ENCODE measurements at regions not wholly inside any gene's neighbourhood (a gene's known extent, or its start where the extent isn't known, plus 50 kb on each side); places are given as distances from the start of the nearest gene placed in this dataset.

DNA sequence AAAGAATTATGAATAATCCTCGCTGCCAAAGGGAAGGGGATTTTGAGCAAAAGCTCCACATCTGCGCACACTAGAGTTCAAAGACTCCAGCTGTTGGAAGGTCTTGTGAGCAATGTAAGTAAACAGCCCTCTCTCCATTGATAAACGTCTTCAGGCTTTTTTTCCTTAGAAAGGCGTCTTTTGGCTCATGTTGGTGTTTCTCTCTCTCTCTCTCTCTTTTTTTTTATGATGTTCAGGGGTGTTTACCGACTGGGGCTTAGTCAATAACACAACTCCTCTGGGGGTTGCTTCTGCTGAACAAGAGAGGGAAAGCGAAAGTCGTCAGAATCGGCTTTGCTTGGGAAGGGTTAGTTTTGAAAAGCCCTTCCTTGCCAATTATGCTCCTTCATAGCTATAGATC is 53.2 kb upstream of the C1QTNF7 start:
- Histone ChIP-seq H3K27ac (peak overlapping the region; percentile 48), H3K9me3 (ENCODE audit: low read depth) (no peaks in the 10 kb centered on the region), H2AFZ (peak overlapping the region; percentile 42), H4K20me1 (ENCODE audit: insufficient read depth, poor library complexity, severe bottlenecking) (no peaks in the 10 kb centered on the region), H3K9me2 (replicated peaks; ENCODE audit: insufficient read depth) (no peaks in the 10 kb centered on the region), H3K4me1 (ENCODE audit: insufficient read depth) (no peaks in the 10 kb centered on the region), H3K79me2 (no peaks in the 10 kb centered on the region), H3K27me3 (no peaks in the 10 kb centered on the region), H3K4me3 (no peak overlapping the region), H3K36me3 (replicated peaks; ENCODE audit: insufficient read depth, low read depth) (no peaks in the 10 kb centered on the region), H3K4me2 (peak overlapping the region; percentile 63)
- 57% methylated on average over 8 of the region's 8 CpGs for WGBS (ENCODE audit: low lambda C conversion rate, missing lambda C conversion rate)
- TF ChIP-seq EZH2 (IDR thresholded peaks at IDR 0.05; ENCODE audit: borderline replicate concordance) (no peak), CTCF (IDR thresholded peaks at IDR 0.05; ENCODE audit: poor library complexity) (no peak), EZH2phosphoT487 (IDR thresholded peaks at IDR 0.05; ENCODE audit: low read depth, severe bottlenecking, unreplicated experiment) (no peak)
- DNase-seq (ENCODE audit: low spot score): no peak

DNA sequence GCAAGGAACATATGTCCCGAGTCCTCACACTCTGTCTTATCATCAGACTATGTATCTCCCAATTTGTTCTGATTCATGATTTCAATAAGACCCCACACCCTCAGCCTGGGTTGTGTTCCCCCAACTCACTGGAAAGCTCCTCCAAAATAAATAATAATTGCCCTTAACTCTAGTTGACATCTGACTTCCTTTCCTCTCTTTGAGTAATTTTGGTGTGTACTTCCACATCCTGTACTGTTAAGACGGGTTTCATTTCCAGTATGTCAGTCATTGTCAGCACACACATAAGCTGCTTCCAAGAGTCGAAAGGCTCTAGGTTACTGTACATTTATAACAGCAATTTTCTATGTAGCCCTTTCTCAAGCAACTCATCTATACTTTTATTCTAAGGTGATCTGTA is 52.2 kb upstream of the C1QTNF7 start:
- Histone ChIP-seq H3K9me3 (ENCODE audit: low read depth) (no peaks in the 10 kb centered on the region), H3K9me2 (replicated peaks; ENCODE audit: insufficient read depth) (no peaks in the 10 kb centered on the region), H3K27me3 (no peaks in the 10 kb centered on the region), H3K36me3 (replicated peaks; ENCODE audit: insufficient read depth, low read depth) (no peaks in the 10 kb centered on the region), H3K79me2 (no peaks in the 10 kb centered on the region), H3K4me1 (ENCODE audit: insufficient read depth) (no peaks in the 10 kb centered on the region), H3K4me3 (no peak overlapping the region), H3K27ac (no peak overlapping the region), H4K20me1 (ENCODE audit: insufficient read depth, poor library complexity, severe bottlenecking) (no peaks in the 10 kb centered on the region), H2AFZ (no peak overlapping the region), H3K4me2 (no peak overlapping the region)
- WGBS (ENCODE audit: low lambda C conversion rate, missing lambda C conversion rate): 74% methylated on average over 3 of the region's 3 CpGs
- DNase-seq (ENCODE audit: low spot score): no peak
- TF ChIP-seq CTCF (IDR thresholded peaks at IDR 0.05; ENCODE audit: poor library complexity) (no peak), EZH2 (IDR thresholded peaks at IDR 0.05; ENCODE audit: borderline replicate concordance) (no peak), EZH2phosphoT487 (IDR thresholded peaks at IDR 0.05; ENCODE audit: low read depth, severe bottlenecking, unreplicated experiment) (no peak)

DNA sequence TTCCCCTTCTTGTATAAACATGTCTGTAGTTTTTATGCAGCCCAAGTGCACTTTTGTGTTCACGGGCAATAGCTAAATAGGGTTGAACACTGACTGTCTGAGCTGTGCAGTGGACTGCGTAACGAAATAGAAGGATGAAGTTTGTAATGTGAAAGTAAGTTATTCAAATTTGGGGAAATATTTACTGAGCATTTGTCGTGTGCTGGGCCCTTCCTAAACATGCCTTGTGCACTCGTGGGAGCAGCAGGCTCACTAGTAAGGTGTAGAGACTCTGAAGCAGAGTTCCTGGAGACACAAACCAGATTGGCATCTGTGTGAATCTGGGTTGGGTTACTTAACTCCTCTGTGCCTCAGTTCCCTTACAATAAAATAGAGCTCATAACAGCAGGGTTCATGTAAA is 51.7 kb upstream of the C1QTNF7 start:
- Histone ChIP-seq H3K4me3 (no peak overlapping the region), H3K9me3 (ENCODE audit: low read depth) (no peaks in the 10 kb centered on the region), H4K20me1 (ENCODE audit: insufficient read depth, poor library complexity, severe bottlenecking) (no peaks in the 10 kb centered on the region), H3K79me2 (no peaks in the 10 kb centered on the region), H3K27ac (no peak overlapping the region), H3K9me2 (replicated peaks; ENCODE audit: insufficient read depth) (no peaks in the 10 kb centered on the region), H3K4me1 (ENCODE audit: insufficient read depth) (no peaks in the 10 kb centered on the region), H3K4me2 (no peak overlapping the region), H3K36me3 (replicated peaks; ENCODE audit: insufficient read depth, low read depth) (no peaks in the 10 kb centered on the region), H3K27me3 (no peaks in the 10 kb centered on the region), H2AFZ (no peak overlapping the region)
- TF ChIP-seq CTCF (IDR thresholded peaks at IDR 0.05; ENCODE audit: poor library complexity) (no peak), EZH2phosphoT487 (IDR thresholded peaks at IDR 0.05; ENCODE audit: low read depth, severe bottlenecking, unreplicated experiment) (no peak), EZH2 (IDR thresholded peaks at IDR 0.05; ENCODE audit: borderline replicate concordance) (no peak)
- no peak for DNase-seq (ENCODE audit: low spot score)
- WGBS (ENCODE audit: low lambda C conversion rate, missing lambda C conversion rate): 78% methylated on average over 5 of the region's 5 CpGs

GRCh38 chr4:15376594-15376993 is 51.2 kb upstream of the C1QTNF7 start:
- 69% methylated on average over 2 of the region's 2 CpGs for WGBS (ENCODE audit: low lambda C conversion rate, missing lambda C conversion rate)
- Histone ChIP-seq H2AFZ (no peak overlapping the region), H3K79me2 (no peaks in the 10 kb centered on the region), H3K27ac (no peak overlapping the region), H3K4me3 (no peak overlapping the region), H3K4me2 (no peak overlapping the region), H3K36me3 (replicated peaks; ENCODE audit: insufficient read depth, low read depth) (no peaks in the 10 kb centered on the region), H4K20me1 (ENCODE audit: insufficient read depth, poor library complexity, severe bottlenecking) (no peaks in the 10 kb centered on the region), H3K4me1 (ENCODE audit: insufficient read depth) (no peaks in the 10 kb centered on the region), H3K27me3 (no peaks in the 10 kb centered on the region), H3K9me2 (replicated peaks; ENCODE audit: insufficient read depth) (no peaks in the 10 kb centered on the region), H3K9me3 (ENCODE audit: low read depth) (no peaks in the 10 kb centered on the region)
- DNase-seq (ENCODE audit: low spot score): no peak
- TF ChIP-seq EZH2 (IDR thresholded peaks at IDR 0.05; ENCODE audit: borderline replicate concordance) (no peak), CTCF (IDR thresholded peaks at IDR 0.05; ENCODE audit: poor library complexity) (no peak), EZH2phosphoT487 (IDR thresholded peaks at IDR 0.05; ENCODE audit: low read depth, severe bottlenecking, unreplicated experiment) (no peak)
